Astrocyte (in vitro differentiated cells and primary cell): ENCODE measurements at regions not wholly inside any gene's neighbourhood (a gene's known extent, or its start where the extent isn't known, plus 50 kb on each side); places are given as distances from the start of the nearest gene placed in this dataset.

ENCODE experiments used
- EZH2 ChIP-seq: IDR thresholded peaks from 2 replicates; pipeline ENCODE4 v1.6.1; 2012; ENCODE audit warnings: mild to moderate bottlenecking, low read length, inconsistent platforms; ENCODE audit not compliant: insufficient read depth
- TF ChIP-seq, protein P1 (sequence below): IDR thresholded peaks from 2 replicates; pipeline ENCODE4 v1.5.1; 2011; ENCODE audit warnings: low read depth, mild to moderate bottlenecking, inconsistent platforms, low read length, moderate library complexity; ENCODE audit not compliant: insufficient read depth

DNA sequence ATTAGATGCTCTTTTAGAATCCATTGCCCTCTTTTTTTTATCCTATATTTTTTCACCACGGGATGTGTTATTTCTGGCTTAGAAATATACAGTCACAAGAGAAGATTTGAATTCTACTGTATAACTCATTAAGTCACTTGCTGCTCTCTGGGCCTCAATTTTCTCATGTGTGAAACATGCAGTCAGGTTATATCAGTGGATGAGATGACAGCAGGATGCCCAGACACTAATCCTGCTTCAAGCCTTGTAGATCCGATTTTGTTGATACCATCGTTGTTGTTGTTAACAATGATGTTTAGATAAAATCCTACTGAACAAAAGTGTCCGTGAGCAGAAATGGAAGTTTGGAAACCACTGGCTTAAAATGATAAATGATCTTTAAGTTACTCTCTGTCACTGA, 421.9 kb upstream of the DMAC1 start:
- TF ChIP-seq, protein P1, sequence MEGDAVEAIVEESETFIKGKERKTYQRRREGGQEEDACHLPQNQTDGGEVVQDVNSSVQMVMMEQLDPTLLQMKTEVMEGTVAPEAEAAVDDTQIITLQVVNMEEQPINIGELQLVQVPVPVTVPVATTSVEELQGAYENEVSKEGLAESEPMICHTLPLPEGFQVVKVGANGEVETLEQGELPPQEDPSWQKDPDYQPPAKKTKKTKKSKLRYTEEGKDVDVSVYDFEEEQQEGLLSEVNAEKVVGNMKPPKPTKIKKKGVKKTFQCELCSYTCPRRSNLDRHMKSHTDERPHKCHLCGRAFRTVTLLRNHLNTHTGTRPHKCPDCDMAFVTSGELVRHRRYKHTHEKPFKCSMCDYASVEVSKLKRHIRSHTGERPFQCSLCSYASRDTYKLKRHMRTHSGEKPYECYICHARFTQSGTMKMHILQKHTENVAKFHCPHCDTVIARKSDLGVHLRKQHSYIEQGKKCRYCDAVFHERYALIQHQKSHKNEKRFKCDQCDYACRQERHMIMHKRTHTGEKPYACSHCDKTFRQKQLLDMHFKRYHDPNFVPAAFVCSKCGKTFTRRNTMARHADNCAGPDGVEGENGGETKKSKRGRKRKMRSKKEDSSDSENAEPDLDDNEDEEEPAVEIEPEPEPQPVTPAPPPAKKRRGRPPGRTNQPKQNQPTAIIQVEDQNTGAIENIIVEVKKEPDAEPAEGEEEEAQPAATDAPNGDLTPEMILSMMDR: no peak
- no peak for TF ChIP-seq EZH2
